ENCODE measurements at regions not wholly inside any gene's neighbourhood (a gene's known extent, or its start where the extent isn't known, plus 50 kb on each side); places are given as distances from the start of the nearest gene placed in this dataset.

GRCh38 chrX:131607792-131608369 lies 64.0 kb downstream of the OR13H1 start:
- H2AFZ ChIP-seq (ENCODE audit: low read depth, low read length), result no peak overlapping the region
- no peak overlapping the region for H3K4me3 ChIP-seq (replicated peaks in 1 of 3; ENCODE audit: insufficient read depth in 1 of 3, low read depth in 1 of 3, low read length in 3 of 3)
- no peaks in the 10 kb centered on the region for H3K27me3 ChIP-seq (ENCODE audit: control insufficient read depth in 2 of 2, insufficient read depth in 2 of 2, low read length in 2 of 2)
- ChIA-PET CTCF (no interaction called here), POLR2A (no interaction called here)
- H3K4me1 ChIP-seq (ENCODE audit: control insufficient read depth, extremely low read depth, insufficient read depth, low read length), result no peaks in the 10 kb centered on the region
- H3K4me2 ChIP-seq (ENCODE audit: insufficient read depth, low read length), result no peak overlapping the region
- H3K27ac ChIP-seq (ENCODE audit: insufficient read depth, low read depth, low read length), result no peak overlapping the region
- H3K9me1 ChIP-seq (replicated peaks; ENCODE audit: control insufficient read depth, extremely low read depth, insufficient read depth, low read length), result no peaks in the 10 kb centered on the region
- no peaks in the 10 kb centered on the region for H3K79me2 ChIP-seq (ENCODE audit: control insufficient read depth, insufficient read depth, low read length)
- dilution Hi-C loops (cut with MboI; ENCODE audit: extremely low pct_ligation_motif_present, low sequenced_read_pairs), result no loop called here
- no peaks in the 10 kb centered on the region for H3K36me3 ChIP-seq (ENCODE audit: control insufficient read depth in 2 of 2, extremely low read depth in 1 of 2, insufficient read depth in 2 of 2, low read length in 2 of 2)
- TF ChIP-seq POLR2A (IDR thresholded peaks at IDR 0.05; ENCODE audit: low read depth, low read length) (no peak), JUN (IDR thresholded peaks at IDR 0.05; ENCODE audit: borderline replicate concordance, insufficient read depth, insufficient read length, low read depth) (no peak), MYC (IDR thresholded peaks at IDR 0.05; ENCODE audit: low read depth, low read length) (no peak), POLR2AphosphoS5 (IDR thresholded peaks at IDR 0.05; ENCODE audit: insufficient read depth, low read depth, low read length) (no peak)
- H4K20me1 ChIP-seq (replicated peaks; ENCODE audit: control insufficient read depth, extremely low read depth, insufficient read depth, low read length), result no peaks in the 10 kb centered on the region
- DNase-seq (ENCODE audit: low read depth, low spot score), result no peak
- H3K9me3 ChIP-seq (replicated peaks; ENCODE audit: control insufficient read depth, insufficient read depth, low read length), result no peaks in the 10 kb centered on the region
- no TSS peak for BruUV-seq (replicated peaks)
- no peak overlapping the region for H3K9ac ChIP-seq (replicated peaks; ENCODE audit: extremely low read depth, insufficient read depth, low read length)
- FAIRE-seq, result no peak
- intact Hi-C loops (cut with micrococcal nuclease), result no loop called here

- intact Hi-C loops (cut with micrococcal nuclease) (no loop called here), dilution Hi-C loops (cut with MboI; ENCODE audit: extremely low pct_ligation_motif_present, low sequenced_read_pairs) (no loop called here)
- ChIA-PET CTCF (no interaction called here), POLR2A (no interaction called here)
- Histone ChIP-seq H3K4me3 (replicated peaks in 1 of 3; ENCODE audit: insufficient read depth in 1 of 3, low read depth in 1 of 3, low read length in 3 of 3) (no peak overlapping the region), H4K20me1 (replicated peaks; ENCODE audit: control insufficient read depth, extremely low read depth, insufficient read depth, low read length) (no peaks in the 10 kb centered on the region), H3K9ac (replicated peaks; ENCODE audit: extremely low read depth, insufficient read depth, low read length) (no peak overlapping the region), H3K4me2 (ENCODE audit: insufficient read depth, low read length) (no peak overlapping the region), H3K9me3 (replicated peaks; ENCODE audit: control insufficient read depth, insufficient read depth, low read length) (no peaks in the 10 kb centered on the region), H2AFZ (ENCODE audit: low read depth, low read length) (no peak overlapping the region), H3K9me1 (replicated peaks; ENCODE audit: control insufficient read depth, extremely low read depth, insufficient read depth, low read length) (no peaks in the 10 kb centered on the region), H3K4me1 (ENCODE audit: control insufficient read depth, extremely low read depth, insufficient read depth, low read length) (no peaks in the 10 kb centered on the region), H3K27me3 (ENCODE audit: control insufficient read depth in 2 of 2, insufficient read depth in 2 of 2, low read length in 2 of 2) (no peaks in the 10 kb centered on the region), H3K36me3 (ENCODE audit: control insufficient read depth in 2 of 2, extremely low read depth in 1 of 2, insufficient read depth in 2 of 2, low read length in 2 of 2) (no peaks in the 10 kb centered on the region), H3K27ac (ENCODE audit: insufficient read depth, low read depth, low read length) (no peak overlapping the region), H3K79me2 (ENCODE audit: control insufficient read depth, insufficient read depth, low read length) (no peaks in the 10 kb centered on the region)
- FAIRE-seq, result no peak
- DNase-seq (ENCODE audit: low read depth, low spot score), result no peak
- BruUV-seq (replicated peaks), result no TSS peak
- TF ChIP-seq JUN (IDR thresholded peaks at IDR 0.05; ENCODE audit: borderline replicate concordance, insufficient read depth, insufficient read length, low read depth), result no peak
- TF ChIP-seq FOS (IDR thresholded peaks at IDR 0.05; ENCODE audit: borderline replicate concordance, insufficient read depth, low read length), result no peak
Observed at GRCh38 chrX:131609480-131609879, 65.6 kb downstream of the OR13H1 start.

All from endothelial cell of umbilical vein (primary cell).